Uterus (tissue), 2 donors: ENCODE measurements at regions not wholly inside any gene's neighbourhood (a gene's known extent, or its start where the extent isn't known, plus 50 kb on each side); places are given as distances from the start of the nearest gene placed in this dataset.

Experiments used
- POLR2A ChIP-seq, 2 donors: fragments of 450-650 bp; IDR thresholded peaks; one replicate each; pipeline ENCODE4 v1.6.1; 2016; ENCODE audit warnings: antibody characterized with exemption in 2 of 2, mild to moderate bottlenecking in 1 of 2, moderate library complexity in 1 of 2
- TF ChIP-seq, protein P1 (sequence below), 4 experiments: fragments of 200-600 bp in 2 of 4; fragments of 450-650 bp in 2 of 4; sonication (generic) in 2 of 4; IDR thresholded peaks; one replicate each; pipeline ENCODE4 v1.5.1; 2016 to 2019; ENCODE audit warnings: antibody characterized with exemption in 4 of 4, mild to moderate bottlenecking in 2 of 4, moderate library complexity in 1 of 4

DNA sequence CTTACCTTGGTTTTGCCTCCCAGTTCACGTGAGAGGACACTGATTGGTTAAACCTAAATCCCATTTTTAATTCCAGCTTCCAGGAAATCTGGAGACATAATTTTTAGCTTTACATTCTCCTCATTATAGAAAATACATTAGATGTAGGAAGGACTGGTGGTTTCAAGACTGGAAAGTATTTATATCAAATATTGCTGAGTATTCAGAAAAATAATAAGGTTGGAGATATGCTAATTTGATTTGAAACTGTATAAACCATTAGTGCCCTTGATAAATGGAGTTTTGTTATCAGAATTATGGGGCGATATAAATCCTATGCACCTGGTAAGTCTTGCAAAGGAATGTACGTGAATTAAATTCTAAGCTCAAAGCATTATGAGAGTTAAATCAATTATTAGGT lies 218.0 kb upstream of the ADGRL4 start:
- no peak for TF ChIP-seq POLR2A (IDR thresholded peaks at IDR 0.05)
- TF ChIP-seq, protein P1, sequence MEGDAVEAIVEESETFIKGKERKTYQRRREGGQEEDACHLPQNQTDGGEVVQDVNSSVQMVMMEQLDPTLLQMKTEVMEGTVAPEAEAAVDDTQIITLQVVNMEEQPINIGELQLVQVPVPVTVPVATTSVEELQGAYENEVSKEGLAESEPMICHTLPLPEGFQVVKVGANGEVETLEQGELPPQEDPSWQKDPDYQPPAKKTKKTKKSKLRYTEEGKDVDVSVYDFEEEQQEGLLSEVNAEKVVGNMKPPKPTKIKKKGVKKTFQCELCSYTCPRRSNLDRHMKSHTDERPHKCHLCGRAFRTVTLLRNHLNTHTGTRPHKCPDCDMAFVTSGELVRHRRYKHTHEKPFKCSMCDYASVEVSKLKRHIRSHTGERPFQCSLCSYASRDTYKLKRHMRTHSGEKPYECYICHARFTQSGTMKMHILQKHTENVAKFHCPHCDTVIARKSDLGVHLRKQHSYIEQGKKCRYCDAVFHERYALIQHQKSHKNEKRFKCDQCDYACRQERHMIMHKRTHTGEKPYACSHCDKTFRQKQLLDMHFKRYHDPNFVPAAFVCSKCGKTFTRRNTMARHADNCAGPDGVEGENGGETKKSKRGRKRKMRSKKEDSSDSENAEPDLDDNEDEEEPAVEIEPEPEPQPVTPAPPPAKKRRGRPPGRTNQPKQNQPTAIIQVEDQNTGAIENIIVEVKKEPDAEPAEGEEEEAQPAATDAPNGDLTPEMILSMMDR (IDR thresholded peaks at IDR 0.05): no peak
